PC-9 (cell line): ENCODE measurements at regions not wholly inside any gene's neighbourhood (a gene's known extent, or its start where the extent isn't known, plus 50 kb on each side); places are given as distances from the start of the nearest gene placed in this dataset.

Experiments used
- BruUV-seq: library from RNA; stranded (reverse); fragments of 400-500 nt; replicated peaks from 2 replicates; lab custom pipeline; 2021; lab: Mats Ljungman, UMichigan
- CTCF ChIA-PET: fragments of 300-600 bp; sonication (Branson Sonifier 250); formaldehyde crosslinking; loops from one replicate; lab custom pipeline; 2022; ENCODE audit warnings: antibody characterized with exemption; lab: Charles Lee
- POLR2A ChIA-PET: fragments of 300-600 bp; sonication (Branson Sonifier 250); formaldehyde crosslinking; loops from one replicate; lab custom pipeline; 2022; ENCODE audit warnings: antibody characterized with exemption; ENCODE audit not compliant: unreplicated experiment; lab: Charles Lee
- DNase-seq, 2 experiments: peaks; one replicate each; pipeline versions ENCODE4 v3.0.0 to v3.0.0-alpha.2; 2015 to 2022; ENCODE audit warnings: mixed read lengths in 1 of 2
- H2AFZ ChIP-seq: fragments of 200-600 bp; sonication (generic); 2 replicates; pipeline ENCODE4 v1.8.1; 2017; ENCODE audit warnings: antibody characterized with exemption
- H3F3A ChIP-seq: fragments of 200-600 bp; sonication (generic); 2 replicates; pipeline ENCODE4 v1.8.1; 2017; ENCODE audit warnings: antibody characterized with exemption, mild to moderate bottlenecking, low read depth; ENCODE audit not compliant: insufficient read depth
- H3K27ac ChIP-seq: fragments of 200-600 bp; sonication (generic); 2 replicates; pipeline ENCODE4 v1.6.1; 2016; ENCODE audit warnings: mixed run types
- H3K27me3 ChIP-seq: fragments of 200-600 bp; sonication (generic); 2 replicates; pipeline ENCODE4 v1.6.1; 2016; ENCODE audit warnings: low read depth, mixed run types; ENCODE audit not compliant: insufficient read depth
- H3K36me3 ChIP-seq: fragments of 200-600 bp; sonication (generic); 2 replicates; pipeline ENCODE4 v1.6.1; 2016; ENCODE audit warnings: low read depth, mixed run types
- H3K4me1 ChIP-seq: fragments of 200-600 bp; sonication (generic); replicated peaks from 2 replicates; pipeline ENCODE4 v1.6.1; 2016; ENCODE audit warnings: mixed run types; ENCODE audit not compliant: insufficient read depth
- H3K4me2 ChIP-seq: fragments of 200-600 bp; sonication (generic); 2 replicates; pipeline ENCODE4 v1.6.1; 2017; ENCODE audit warnings: mixed run types
- H3K4me3 ChIP-seq: fragments of 200-600 bp; sonication (generic); 2 replicates; pipeline ENCODE4 v1.6.1; 2016; ENCODE audit warnings: mixed run types
- H3K79me2 ChIP-seq: fragments of 200-600 bp; sonication (generic); 2 replicates; pipeline ENCODE4 v1.6.1; 2017; ENCODE audit warnings: low read depth, mixed run types
- H3K9me2 ChIP-seq: fragments of 200-600 bp; sonication (generic); 2 replicates; pipeline ENCODE4 v1.8.1; 2017; ENCODE audit warnings: mild to moderate bottlenecking; ENCODE audit not compliant: insufficient read depth
- H3K9me3 ChIP-seq: fragments of 200-600 bp; sonication (generic); 2 replicates; pipeline ENCODE4 v1.8.1; 2016; ENCODE audit warnings: low read depth; ENCODE audit not compliant: insufficient read depth
- H4K20me1 ChIP-seq: fragments of 200-600 bp; sonication (generic); 2 replicates; pipeline ENCODE4 v1.8.1; 2017; ENCODE audit not compliant: insufficient read depth
- CTCF ChIP-seq: fragments of 200-600 bp; sonication (generic); conservative IDR thresholded peaks from 2 replicates; pipeline ENCODE4 v1.6.1; 2017; ENCODE audit warnings: mixed run types, antibody characterized with exemption, mild to moderate bottlenecking, moderate library complexity
- EZH2 ChIP-seq: fragments of 200-600 bp; sonication (generic); IDR thresholded peaks from 2 replicates; pipeline ENCODE4 v1.8.0; 2017; ENCODE audit warnings: antibody characterized with exemption, low read depth
- intact Hi-C: fragments of 100-400 bp; cut with micrococcal nuclease; formaldehyde crosslinking; loops from one replicate; pipeline ENCODE4 v1.10.0; 2022; ENCODE audit not compliant: unreplicated experiment

- Histone ChIP-seq H3F3A (no peaks in the 10 kb centered on the region), H3K4me1 (no peaks in the 10 kb centered on the region), H3K4me2 (no peak overlapping the region), H3K36me3 (no peaks in the 10 kb centered on the region), H3K27me3 (no peaks in the 10 kb centered on the region), H3K79me2 (no peaks in the 10 kb centered on the region), H3K27ac (no peak overlapping the region), H2AFZ (no peak overlapping the region), H4K20me1 (no peaks in the 10 kb centered on the region), H3K4me3 (no peak overlapping the region), H3K9me3 (no peaks in the 10 kb centered on the region; the same call in 1 of the 2 replicates), H3K9me2 (no peaks in the 10 kb centered on the region)
- DNase-seq: no peak
- BruUV-seq: no TSS peak
- intact Hi-C loops: no loop called here
- TF ChIP-seq EZH2 (no peak), CTCF (no peak)
- POLR2A ChIA-PET: no interaction called here
- CTCF ChIA-PET: no interaction called here
These were observed 878.3 kb downstream of the TDRD15 start for GRCh38 chr2:22002066-22002465.

GRCh38 chr2:22003270-22003669 lies 879.5 kb downstream of the TDRD15 start:
- intact Hi-C loops: no loop called here
- H3K79me2 ChIP-seq: no peaks in the 10 kb centered on the region
- no peak for DNase-seq
- H3K9me3 ChIP-seq: no peaks in the 10 kb centered on the region
- H2AFZ ChIP-seq: no peak overlapping the region
- TF ChIP-seq EZH2 (no peak), CTCF (no peak)
- H3K27ac ChIP-seq: no peak overlapping the region
- H4K20me1 ChIP-seq: no peaks in the 10 kb centered on the region
- H3F3A ChIP-seq: no peaks in the 10 kb centered on the region
- BruUV-seq: no TSS peak
- ChIA-PET POLR2A (no interaction called here), CTCF (no interaction called here)
- no peaks in the 10 kb centered on the region for H3K4me1 ChIP-seq
- H3K9me2 ChIP-seq: no peaks in the 10 kb centered on the region
- no peaks in the 10 kb centered on the region for H3K36me3 ChIP-seq
- no peak overlapping the region for H3K4me3 ChIP-seq
- H3K27me3 ChIP-seq: no peaks in the 10 kb centered on the region
- no peak overlapping the region for H3K4me2 ChIP-seq

GRCh38 chr2:22011048-22011447 lies 887.3 kb downstream of the TDRD15 start:
- Histone ChIP-seq H3K4me3 (no peak overlapping the region), H3K4me1 (no peaks in the 10 kb centered on the region), H3F3A (no peaks in the 10 kb centered on the region), H3K27ac (no peak overlapping the region), H3K36me3 (no peaks in the 10 kb centered on the region), H3K4me2 (no peak overlapping the region), H2AFZ (no peak overlapping the region), H3K27me3 (peaks cover 25% of the 10 kb centered on the region; the same call in 1 of the 2 replicates), H3K9me3 (peaks cover 4% of the 10 kb centered on the region; the same call in 1 of the 2 replicates), H3K79me2 (no peaks in the 10 kb centered on the region), H4K20me1 (no peaks in the 10 kb centered on the region), H3K9me2 (no peaks in the 10 kb centered on the region)
- POLR2A ChIA-PET: no interaction called here
- DNase-seq: no peak
- CTCF ChIA-PET: no interaction called here
- TF ChIP-seq EZH2 (no peak), CTCF (no peak)
- no TSS peak for BruUV-seq
- intact Hi-C loops: no loop called here
